T-helper 1 cell (primary cell): ENCODE measurements at regions not wholly inside any gene's neighbourhood (a gene's known extent, or its start where the extent isn't known, plus 50 kb on each side); places are given as distances from the start of the nearest gene placed in this dataset.

Experiments used
- DNase-seq, 5 donors: peaks; one replicate each; pipeline ENCODE4 v3.0.0-alpha.2; 2012 to 2020

DNA sequence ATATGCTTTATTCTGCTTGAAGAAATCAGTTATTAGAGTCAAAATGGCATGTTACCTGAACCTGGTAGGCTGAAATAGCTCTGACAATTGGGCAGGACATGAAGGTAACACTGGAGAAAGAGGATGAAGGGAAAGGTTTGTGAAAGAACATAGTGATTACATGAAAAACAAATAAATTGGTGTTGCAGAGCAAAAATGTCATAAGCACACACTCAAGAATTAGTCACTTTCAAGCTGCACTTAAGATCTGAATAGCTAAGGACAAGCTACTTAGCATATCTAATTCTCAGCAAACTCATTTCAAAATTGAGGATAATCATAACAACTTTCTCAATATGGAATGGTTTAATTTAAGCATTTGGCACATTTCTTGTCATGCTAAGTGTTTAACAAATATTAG is 1398.0 kb upstream of the FLRT2 start:
- DNase-seq = no peak

DNA sequence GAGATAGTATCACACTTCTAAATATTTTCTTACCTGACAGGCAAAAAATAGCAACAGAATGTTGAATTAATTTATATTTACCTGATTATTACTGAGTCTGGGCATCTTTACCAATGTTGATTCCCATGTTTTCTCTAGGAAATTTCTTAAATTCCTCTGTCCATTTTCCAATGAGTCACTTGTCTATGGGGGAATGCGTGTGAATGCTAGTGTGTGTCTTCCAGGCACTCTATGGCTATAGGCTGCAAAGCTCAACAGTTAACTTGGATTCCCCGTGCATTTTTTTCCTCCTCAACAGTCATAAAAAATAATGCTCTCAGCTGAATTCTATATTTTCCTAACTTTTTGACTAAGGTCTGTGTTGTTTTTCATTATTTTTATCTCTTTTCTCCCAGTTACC is 1385.8 kb upstream of the FLRT2 start:
- no peak for DNase-seq

DNA sequence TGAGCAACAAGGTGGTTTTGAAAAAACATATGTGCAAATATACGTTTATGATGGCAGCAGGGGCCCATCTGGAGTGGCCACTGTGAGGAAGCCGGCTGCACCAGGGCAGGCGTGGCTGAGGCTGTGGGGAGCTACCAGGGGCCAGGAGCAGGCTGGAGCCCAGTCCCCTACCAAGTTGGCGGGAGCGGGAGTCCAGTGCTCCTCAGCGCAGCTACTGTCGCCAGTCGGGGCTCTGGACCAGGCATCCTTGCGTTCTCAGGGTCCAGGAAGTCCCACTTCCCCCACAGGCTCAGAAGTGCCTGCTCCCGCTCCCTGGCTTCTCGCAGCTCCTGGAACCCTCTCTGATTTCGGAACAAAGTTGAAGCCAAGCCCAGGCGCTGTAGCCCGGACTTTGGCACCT is 1377.5 kb upstream of the FLRT2 start:
- no peak for DNase-seq

DNA sequence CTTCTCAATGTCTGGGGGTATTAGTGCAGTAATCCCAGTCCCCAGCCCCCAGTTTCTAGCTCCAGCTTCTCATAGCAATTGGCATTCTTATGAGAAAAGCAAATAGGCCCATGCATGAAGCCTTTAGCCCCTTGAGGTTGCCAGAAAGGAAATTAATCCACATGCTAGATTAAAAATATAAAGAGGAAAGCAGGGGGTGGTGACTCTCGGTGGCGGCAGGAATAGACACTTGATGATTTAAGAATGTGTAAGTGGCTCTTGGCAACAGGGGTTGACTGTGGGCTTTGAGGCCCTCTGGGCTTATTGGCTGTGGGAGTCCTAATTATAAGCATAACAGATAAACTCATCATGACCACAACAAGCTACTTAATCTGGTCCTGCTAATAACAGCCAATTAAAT is 1367.3 kb upstream of the FLRT2 start:
- no peak for DNase-seq

DNA sequence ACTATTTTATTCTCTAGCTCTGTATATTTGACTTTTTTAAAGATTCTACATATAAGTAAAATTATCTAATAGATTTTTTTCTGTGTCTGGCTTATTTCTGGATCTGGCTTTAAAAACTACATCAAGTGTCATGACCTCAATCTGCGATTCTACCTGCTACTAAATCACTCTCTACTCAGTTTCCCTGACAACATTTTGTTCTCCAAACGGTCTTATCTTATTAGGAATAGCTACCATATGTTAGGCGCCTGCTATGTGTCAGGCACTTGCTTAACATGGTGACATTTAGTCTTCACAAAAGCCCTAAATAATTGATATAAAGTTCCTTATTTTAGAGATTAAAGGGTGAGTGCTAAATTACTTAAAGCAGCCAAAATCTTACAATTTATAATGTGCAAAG is 1362.9 kb upstream of the FLRT2 start:
- no peak for DNase-seq

DNA sequence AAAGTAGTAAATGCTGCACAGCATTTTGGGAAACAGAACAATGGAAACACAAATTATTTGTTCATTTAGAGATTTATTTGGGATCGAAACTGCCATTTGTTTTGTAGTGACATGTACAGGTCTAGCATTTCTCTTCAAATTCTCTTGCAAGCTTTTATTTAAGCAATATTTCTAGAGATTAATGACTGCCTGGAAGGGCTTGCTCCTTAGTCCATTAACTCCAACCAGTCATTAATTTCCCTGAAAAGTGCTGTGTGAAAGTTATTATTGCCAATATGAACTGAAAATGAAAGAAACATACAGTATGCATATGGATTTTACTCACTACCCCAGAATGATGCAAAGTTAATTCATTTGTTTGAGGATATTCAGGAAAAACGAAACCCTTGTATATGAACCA is 1349.6 kb upstream of the FLRT2 start:
- DNase-seq = no peak

DNA sequence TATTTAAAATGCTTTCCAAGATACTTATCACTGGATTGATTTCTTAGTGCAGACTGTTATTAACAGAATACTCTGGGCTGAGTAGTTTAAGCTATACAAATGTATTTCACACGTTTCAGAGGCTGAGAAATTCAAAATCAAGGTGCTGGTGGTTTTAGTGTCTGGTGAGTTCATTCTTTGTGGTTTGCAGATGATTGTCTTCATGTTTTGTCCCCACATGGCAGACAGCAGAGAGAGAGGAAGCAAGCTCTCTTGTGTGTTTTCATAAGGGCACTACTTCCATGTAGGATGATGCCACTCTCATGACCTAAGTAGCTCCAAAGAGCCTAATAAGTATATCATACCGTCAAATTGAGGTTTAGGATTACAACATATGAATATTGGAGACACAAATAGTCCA is 1348.9 kb upstream of the FLRT2 start:
- no peak for DNase-seq

DNA sequence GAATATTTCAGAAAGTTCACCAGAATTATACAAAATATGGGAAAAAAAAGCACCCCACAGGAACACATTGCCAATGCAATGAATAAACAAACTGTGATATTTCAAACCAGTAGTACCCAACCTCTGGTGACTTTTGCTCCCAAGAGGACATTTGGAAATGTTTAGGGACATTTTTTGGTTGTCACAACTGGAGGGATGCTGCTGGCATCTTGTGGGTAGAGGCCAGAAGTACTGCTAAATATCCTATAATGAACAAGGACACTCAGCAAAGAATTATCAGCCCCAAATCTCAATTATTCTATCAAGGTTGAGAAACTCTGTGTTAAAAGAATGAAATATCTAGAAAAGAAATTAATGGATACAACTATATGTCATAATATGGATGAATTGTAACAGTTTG is 1334.4 kb upstream of the FLRT2 start:
- DNase-seq = no peak

DNA sequence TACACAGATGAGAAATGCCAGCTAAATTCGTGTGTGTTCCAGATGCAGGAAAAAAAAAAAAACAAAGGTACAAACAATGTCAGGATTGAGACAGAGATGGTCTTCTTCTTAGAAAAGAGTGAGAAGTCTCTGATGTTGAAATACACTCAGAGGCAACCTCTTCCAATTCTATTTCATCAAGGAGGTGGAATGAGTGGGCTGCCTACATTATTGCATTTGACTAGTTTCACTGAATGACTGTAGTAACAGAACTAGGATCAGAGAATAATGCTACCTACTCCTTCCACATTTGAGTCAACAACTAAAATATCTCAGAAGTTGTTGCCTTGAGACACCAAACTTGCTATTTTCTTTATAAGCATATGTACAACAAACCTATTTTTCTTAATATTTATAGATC is 1332.2 kb upstream of the FLRT2 start:
- no peak for DNase-seq

DNA sequence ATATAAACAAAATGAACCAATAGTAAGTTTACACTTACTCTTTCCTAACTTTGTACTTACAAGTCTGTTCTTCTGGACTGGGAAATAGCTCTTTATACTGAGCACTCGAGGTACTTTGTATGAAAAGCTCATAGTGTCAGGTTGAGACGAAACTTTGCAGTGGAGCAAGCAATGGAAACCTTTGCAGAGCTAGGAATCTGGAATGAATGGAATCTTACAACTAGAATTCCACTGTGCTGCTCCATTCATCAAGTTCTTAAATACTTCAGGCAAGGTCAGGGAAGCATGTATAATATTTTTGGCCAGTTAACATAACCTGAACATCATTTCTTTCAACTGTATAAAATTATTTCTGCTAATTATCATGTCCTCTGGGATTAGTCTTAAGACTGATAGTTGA is 1327.5 kb upstream of the FLRT2 start:
- no peak for DNase-seq

DNA sequence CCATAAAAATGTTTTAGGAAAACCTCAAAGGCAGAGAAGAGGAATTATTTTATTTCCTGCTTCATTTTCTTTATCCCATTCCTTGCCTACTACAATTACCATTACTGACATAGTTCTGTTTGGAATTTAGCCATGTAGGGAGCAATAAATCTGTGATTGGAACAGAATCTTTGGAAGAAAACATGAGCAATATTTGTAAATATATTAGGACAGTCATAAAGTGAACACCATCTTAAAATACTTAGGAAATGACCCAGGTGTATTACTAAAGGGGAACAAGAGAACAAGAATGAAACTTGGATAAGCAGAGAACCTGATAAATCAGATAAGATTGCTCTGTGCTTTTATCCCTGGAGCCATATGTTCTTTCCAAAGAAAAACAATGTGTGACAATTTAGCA is 1326.0 kb upstream of the FLRT2 start:
- no peak for DNase-seq

DNA sequence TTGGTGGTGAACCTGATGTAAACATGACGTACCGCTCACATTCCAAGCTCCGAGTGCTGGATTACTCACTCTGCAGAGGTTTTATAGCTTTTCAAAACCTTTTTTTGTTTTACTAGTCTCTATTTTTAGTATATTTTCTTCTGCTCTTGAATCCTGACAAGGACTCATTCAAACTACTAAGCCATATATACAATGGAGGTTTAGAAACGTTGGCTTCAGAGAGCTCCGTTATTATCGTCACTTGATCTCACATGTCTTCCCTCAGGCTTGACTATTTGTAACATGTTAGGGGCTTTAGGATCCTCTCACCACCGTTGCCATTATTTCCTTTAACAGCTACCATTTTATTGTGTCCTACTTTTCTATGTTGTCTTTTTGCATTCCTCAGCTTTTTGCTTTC is 1321.5 kb upstream of the FLRT2 start:
- no peak for DNase-seq

DNA sequence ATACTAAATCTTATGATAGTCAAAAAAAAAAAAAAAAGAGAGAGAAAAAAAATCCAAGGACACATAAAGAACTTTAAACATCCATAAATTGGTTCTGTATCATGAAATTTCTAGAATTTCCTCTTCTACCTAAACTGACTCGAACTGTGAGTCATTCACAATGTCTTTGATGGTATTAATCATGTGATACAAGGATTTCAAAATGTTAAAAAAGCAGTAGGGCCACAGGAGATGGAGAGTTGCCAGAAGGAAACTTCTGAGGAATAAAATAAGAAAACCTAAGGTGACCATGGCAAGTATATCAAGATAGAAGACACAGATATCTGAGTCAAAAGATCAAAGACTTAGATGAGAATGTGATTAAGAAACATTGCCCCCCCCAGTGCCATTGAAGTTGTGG is 1320.9 kb upstream of the FLRT2 start:
- DNase-seq = no peak

DNA sequence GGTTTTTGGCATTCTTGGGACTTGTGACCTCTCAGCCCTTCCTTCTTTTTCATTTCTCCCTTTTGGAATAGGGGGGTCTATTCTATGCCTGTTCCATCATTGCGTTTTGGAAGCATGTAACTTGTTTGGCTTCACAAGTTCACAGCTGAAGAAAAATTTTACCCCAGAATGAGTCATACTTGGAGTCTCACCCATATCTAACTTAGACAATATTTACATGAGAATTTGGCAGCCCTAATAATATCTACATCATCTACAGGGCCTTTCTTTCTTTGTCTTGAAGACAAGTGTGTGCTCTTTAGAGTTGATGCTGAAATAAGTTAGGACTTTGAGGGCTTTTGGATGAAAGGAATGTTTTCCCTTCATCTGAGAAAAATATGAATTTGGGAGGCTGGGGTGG is 1312.9 kb upstream of the FLRT2 start:
- no peak for DNase-seq

DNA sequence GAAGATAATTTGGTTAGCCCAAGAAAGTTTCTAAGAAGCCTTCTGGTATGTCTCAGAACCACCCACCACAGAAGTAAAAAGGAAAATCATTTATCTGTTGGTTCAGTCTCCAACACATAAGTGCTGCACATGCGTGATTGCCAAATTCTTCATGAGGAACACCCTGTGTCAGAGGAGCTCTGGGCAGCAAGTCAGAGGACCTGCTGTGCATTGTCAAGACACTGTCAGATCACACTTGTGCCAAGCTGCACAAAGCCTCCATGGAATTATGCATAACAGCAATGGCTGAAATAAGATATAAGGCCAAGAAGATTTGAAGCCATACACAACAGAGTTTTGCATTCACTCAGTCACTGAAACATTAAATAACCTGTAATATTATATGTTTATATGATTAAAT is 1304.7 kb upstream of the FLRT2 start:
- no peak for DNase-seq

DNA sequence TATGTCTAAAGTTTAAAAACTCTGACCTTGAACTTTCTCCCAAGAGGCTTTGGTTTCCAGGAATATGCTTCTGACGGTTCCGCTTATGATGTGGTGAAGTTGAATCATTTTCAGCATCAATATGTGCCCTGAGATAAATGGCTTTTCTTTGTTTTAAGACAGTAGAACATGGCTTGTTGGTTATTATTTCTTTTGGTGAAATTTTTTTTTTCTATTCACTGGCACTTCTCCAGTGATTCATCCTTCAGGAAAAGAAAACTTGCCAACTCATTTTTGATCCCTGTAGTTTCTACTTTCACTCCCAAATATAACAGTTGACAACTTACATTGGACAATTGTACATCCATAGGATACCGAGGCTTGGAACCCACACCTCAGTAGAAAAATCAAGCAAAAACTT is 1301.2 kb upstream of the FLRT2 start:
- DNase-seq = no peak

DNA sequence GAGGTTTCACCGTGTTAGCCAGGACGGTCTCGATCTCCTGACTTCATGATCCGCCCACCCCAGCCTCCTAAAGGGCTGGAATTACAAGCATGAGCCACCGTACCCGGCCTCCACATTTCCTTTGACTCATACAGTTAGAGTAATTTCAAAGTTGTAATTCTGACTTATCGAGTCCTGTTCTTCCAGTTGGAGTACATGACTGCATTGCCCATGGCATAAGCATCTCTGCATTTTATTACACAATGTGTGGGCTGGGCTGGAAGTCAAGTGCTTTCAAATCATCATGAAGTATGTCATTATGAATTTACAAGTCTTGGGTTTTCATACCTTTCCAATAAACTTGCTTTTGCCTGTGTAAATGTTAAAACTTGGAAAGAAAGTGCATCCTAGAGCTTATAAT is 1295.7 kb upstream of the FLRT2 start:
- DNase-seq = no peak

DNA sequence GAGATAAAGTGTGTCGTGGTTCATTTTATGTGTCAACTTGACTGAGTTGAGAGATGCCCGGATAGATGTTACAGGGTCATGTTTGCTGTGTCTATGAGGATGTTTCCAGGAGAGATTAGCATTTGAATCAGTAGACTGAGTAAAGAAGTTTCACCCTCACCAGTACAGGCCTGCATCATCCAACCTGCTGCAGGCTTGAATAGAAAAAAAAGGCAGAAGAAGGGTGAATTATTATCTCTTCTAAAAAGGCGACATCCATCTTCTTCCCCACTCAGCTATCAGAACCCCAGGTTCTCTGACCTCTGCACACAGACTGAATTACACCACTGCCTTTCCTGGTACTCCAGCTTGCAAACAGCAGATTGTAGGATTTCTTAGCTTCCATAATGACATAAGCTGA is 1293.7 kb upstream of the FLRT2 start:
- DNase-seq = no peak

DNA sequence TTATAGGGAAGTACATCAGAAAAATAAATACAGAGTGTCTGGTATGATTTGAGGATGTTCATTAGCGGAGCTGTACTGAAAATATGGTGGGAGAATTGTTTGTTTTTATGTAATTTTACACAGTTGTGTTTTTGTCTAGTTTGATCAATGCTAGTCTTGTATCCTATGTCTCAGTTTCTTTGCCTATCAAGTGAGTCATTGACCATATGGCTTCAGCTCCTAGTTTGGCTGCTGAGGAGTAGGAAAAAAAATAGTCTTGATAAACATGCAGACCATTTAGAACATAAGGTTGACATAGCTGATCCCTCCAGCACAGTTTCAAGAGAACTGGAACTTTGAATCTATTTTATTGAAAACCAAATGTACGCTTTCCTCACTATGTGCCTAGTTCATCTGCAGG is 1292.1 kb upstream of the FLRT2 start:
- DNase-seq = no peak

DNA sequence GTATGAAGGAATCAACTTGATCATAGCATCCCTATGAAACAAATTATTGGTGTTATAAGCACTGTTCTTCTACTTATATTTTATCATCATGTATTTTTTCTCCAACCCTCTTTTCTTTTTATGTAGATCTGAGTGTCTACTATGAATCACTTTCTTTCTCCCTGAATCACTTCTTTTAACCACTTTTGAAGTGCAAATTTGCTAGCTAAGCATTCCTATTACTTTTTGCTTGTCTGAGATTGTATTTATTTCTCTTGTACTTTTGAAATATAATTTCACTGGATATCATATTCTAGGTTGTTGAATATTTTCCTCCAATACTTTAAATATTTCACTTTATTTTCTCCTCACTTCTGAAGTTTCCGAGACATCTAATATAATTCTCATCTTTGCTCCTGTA is 1282.3 kb upstream of the FLRT2 start:
- no peak for DNase-seq

DNA sequence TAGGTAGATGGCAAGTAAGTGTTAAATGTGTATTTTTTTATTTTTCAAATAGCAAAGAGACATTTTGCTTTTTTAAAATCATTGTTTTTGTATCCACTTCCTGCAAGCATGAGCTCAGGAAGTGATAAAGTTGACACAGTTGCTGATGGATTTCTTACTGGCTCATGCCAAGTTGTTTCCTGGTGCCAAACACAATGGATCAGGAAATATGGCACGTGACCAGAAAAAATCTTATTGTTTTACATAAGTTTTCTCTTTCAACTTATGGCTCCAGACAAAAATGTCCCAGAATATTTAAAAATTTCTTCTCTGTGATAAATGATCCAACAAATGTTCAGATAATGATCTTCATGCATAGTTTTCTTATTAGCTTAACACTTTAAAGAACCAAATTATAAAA is 1279.1 kb upstream of the FLRT2 start:
- DNase-seq = no peak

DNA sequence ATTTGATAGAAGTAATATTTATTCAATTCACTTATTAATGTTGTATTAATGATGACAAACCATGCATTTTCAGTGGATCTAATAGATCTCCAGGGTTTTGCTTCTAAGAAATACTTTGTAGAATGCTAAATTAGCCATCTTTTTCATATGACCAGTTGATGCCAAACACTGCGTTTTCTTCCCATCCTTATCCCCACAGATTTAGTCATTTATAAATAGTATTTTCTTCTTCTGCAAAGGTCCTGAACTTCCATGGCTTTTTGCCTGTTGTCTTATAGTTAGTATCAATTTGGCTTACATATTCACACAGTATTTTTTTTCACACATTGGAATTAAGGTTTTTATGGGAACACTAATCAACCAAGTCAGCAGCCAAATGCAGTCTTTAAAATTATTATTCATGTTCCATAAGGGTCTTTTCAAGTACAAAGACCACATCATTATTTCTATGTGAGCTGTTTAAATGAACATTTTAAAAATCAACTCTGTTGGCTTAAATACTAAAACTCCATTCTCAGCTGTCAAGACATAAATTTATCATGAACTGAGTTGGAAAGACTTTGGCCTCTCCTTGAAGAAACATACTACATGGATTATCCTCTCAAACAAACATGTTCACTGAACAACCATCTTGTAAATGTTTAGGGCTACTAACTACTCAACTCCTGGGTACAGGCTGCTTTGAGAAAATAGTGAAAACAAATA is 1278.4 kb upstream of the FLRT2 start:
- DNase-seq = no peak

DNA sequence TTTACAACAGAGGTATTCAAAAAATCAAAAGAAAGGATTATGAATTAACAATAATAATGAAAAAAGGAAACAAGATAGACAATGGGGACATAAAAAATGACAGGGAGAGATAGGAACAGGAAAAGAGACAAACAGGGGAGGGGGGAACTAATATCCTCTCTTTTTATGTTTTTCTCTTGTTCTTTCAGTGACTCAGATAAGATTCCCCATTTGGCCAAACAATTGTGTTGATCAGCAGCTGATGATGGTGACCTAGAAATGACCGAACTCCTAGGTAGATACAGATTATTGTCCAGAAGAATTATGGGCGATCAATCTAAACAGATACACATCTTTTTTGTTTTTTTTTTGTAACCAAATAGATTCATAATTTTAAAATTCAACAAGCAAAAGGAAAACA is 1277.2 kb upstream of the FLRT2 start:
- no peak for DNase-seq

DNA sequence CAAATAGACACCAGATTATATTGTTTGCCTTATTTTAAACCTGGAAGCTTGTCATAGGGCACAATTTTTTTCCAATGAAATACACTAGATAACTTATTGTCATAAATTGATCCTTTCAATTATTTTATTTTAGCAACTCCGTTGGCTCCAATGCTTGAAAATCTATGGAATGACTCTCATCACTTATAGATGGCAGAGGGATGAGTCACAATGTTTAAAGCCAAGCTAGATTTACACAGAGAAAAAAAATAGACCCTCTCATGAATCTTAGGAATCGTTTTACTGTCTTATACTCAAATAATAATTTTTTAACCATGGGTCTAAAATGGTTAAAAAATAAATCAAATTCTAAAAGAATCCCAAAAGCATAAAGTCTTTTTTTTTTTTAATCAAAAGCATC is 1276.6 kb upstream of the FLRT2 start:
- DNase-seq = no peak

DNA sequence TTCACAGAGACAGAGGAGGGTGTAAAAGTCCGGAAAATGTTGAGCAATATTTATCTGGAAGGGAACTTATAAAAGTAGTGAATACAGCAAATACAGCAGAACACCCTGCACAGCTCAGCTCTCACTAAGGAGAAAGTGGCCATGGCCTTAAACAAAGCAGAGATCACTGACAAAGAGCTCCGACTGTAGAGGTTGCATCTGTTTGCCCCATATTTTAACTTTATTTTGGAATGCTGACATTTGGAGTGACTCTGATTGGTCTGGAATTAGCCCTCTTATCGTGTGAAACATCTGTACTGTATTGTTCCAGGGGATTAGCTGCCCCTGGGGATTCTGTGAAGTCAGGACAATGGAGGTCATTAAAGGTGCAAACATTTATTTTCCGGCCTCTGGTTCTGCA is 1275.7 kb upstream of the FLRT2 start:
- no peak for DNase-seq

DNA sequence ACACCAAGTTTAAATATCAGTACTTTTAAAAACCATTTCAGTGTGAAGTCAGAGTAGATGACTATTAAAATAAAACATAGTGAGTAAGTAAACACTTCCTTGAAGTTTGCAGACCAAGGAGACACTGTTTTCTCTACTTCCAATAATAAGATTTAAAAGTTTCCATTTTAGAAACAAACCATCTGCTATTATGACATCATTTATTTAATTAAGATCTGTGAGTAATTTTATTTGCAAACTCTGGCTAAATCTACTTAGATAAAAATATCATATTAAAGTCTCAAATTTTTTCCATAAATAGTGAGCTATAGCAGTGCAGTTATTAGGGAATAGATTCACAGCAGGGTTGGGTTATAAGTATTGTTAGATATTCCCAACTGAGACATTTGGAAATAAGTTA is 1267.0 kb upstream of the FLRT2 start:
- no peak for DNase-seq
